ENCODE measurements at regions not wholly inside any gene's neighbourhood (a gene's known extent, or its start where the extent isn't known, plus 50 kb on each side); places are given as distances from the start of the nearest gene placed in this dataset.
"Not testable (repeated sequence)": the region's sequence is repeated elsewhere in the genome, so short reads cannot be mapped to it uniquely, and the experiment has no call there.

DNA sequence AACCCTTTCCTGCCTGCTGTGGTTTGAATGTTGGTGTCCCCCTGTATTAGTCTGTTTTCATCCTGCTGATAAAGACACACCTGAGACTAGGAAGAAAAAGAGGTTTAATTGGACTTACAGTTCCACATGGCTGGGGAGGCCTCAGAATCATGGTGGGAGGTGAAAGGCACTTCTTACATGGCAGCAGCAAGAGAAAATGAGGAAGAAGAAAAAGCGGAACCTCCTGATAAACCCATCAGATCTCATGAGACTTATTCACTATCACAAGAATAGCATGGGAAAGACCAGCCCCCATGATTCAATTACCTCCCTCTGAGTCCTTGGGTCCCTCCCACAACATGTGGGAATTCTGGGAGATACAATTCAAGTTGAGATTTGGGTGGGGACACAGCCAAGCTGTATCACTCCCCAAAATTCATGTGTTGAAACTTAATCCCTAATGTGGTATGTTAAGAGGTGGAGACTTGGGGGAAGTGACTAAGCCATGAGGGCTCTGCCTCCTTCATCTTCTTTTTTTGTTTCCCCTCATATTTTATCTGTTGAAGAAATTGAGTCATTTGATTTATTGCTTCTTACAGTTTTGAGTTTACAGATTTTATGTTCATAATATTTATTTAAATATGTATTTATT lies 64.9 kb upstream of the SYNCRIP start:
- TF ChIP-seq, protein P1, sequence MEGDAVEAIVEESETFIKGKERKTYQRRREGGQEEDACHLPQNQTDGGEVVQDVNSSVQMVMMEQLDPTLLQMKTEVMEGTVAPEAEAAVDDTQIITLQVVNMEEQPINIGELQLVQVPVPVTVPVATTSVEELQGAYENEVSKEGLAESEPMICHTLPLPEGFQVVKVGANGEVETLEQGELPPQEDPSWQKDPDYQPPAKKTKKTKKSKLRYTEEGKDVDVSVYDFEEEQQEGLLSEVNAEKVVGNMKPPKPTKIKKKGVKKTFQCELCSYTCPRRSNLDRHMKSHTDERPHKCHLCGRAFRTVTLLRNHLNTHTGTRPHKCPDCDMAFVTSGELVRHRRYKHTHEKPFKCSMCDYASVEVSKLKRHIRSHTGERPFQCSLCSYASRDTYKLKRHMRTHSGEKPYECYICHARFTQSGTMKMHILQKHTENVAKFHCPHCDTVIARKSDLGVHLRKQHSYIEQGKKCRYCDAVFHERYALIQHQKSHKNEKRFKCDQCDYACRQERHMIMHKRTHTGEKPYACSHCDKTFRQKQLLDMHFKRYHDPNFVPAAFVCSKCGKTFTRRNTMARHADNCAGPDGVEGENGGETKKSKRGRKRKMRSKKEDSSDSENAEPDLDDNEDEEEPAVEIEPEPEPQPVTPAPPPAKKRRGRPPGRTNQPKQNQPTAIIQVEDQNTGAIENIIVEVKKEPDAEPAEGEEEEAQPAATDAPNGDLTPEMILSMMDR (IDR thresholded peaks at IDR 0.05) = not testable (repeated sequence)
- TF ChIP-seq POLR2A (IDR thresholded peaks at IDR 0.05) = not testable (repeated sequence)

All from body of pancreas (tissue), 4 donors.